SK-N-SH treated with all-trans-retinoic acid at 6 μM for 48 hours (cell line): ENCODE measurements at regions not wholly inside any gene's neighbourhood (a gene's known extent, or its start where the extent isn't known, plus 50 kb on each side); places are given as distances from the start of the nearest gene placed in this dataset.

Experiments used
- ATAC-seq: fragments of 200-7000 bp; cut with Tn5 transposase; 3 replicates; pipeline ENCODE4 v1.9.1; 2020; ENCODE audit warnings: mild to moderate bottlenecking, moderate library complexity
- ARNTL ChIP-seq: fragments of 450-650 bp; formaldehyde crosslinking; IDR thresholded peaks from 2 replicates; pipeline ENCODE4 v1.5.0; 2020; ENCODE audit warnings: low read depth, mild to moderate bottlenecking, moderate library complexity, borderline replicate concordance
- BACH2 ChIP-seq: fragments of 250-450 bp; sonication (Bioruptor Pico); IDR thresholded peaks from 2 replicates; pipeline ENCODE4 v1.9.0; 2021; ENCODE audit warnings: mild to moderate bottlenecking, borderline replicate concordance
- CREB5 ChIP-seq: fragments of 250-450 bp; sonication (Bioruptor Pico); IDR thresholded peaks from 2 replicates; pipeline ENCODE4 v1.5.1; 2020; ENCODE audit warnings: low read depth, mild to moderate bottlenecking, moderate library complexity
- CSDC2 ChIP-seq: fragments of 250-450 bp; sonication (Bioruptor Pico); IDR thresholded peaks from 2 replicates; pipeline ENCODE4 v1.5.0; 2020; ENCODE audit warnings: mild to moderate bottlenecking, moderate library complexity
- ESRRG ChIP-seq: fragments of 250-450 bp; sonication (Bioruptor Pico); IDR thresholded peaks from 2 replicates; pipeline ENCODE4 v1.6.1; 2021; ENCODE audit warnings: mild to moderate bottlenecking
- GLIS3 ChIP-seq: fragments of 250-450 bp; sonication (Bioruptor Pico); IDR thresholded peaks from 2 replicates; pipeline ENCODE4 v1.5.0; 2020; ENCODE audit warnings: mild to moderate bottlenecking, moderate library complexity
- ISL1 ChIP-seq: fragments of 250-450 bp; sonication (Bioruptor Pico); IDR thresholded peaks from 2 replicates; pipeline ENCODE4 v2.1.2; 2022; ENCODE audit warnings: mild to moderate bottlenecking, moderate library complexity
- OSR1 ChIP-seq: fragments of 250-450 bp; sonication (Bioruptor Pico); IDR thresholded peaks from 2 replicates; pipeline ENCODE4 v1.8.0; 2022; ENCODE audit warnings: moderate library complexity, mild to moderate bottlenecking, inconsistent platforms
- PATZ1 ChIP-seq: fragments of 250-450 bp; sonication (Bioruptor Pico); IDR thresholded peaks from 2 replicates; pipeline ENCODE4 v1.8.0; 2020; ENCODE audit warnings: mild to moderate bottlenecking, moderate library complexity, borderline replicate concordance
- POU6F1 ChIP-seq: fragments of 250-450 bp; sonication (Bioruptor Pico); IDR thresholded peaks from 2 replicates; pipeline ENCODE4 v1.8.0; 2021; ENCODE audit warnings: low read depth, mild to moderate bottlenecking, moderate library complexity, borderline replicate concordance
- PPARA ChIP-seq: fragments of 250-450 bp; sonication (Bioruptor Pico); IDR thresholded peaks from 2 replicates; pipeline ENCODE4 v1.5.0; 2020; ENCODE audit warnings: mild to moderate bottlenecking, borderline replicate concordance
- SNAI2 ChIP-seq: fragments of 250-450 bp; sonication (Bioruptor Pico); IDR thresholded peaks from 2 replicates; pipeline ENCODE4 v1.5.0; 2020; ENCODE audit warnings: mild to moderate bottlenecking, moderate library complexity
- TCF4 ChIP-seq: fragments of 250-450 bp; sonication (Bioruptor Pico); IDR thresholded peaks from 2 replicates; pipeline ENCODE4 v1.8.0; 2021; ENCODE audit warnings: mild to moderate bottlenecking, moderate library complexity, borderline replicate concordance
- TOX ChIP-seq: fragments of 250-450 bp; sonication (Bioruptor Pico); IDR thresholded peaks from 2 replicates; pipeline ENCODE4 v1.8.0; 2021; ENCODE audit warnings: mild to moderate bottlenecking, moderate library complexity, borderline replicate concordance
- ZC3H10 ChIP-seq: fragments of 250-450 bp; sonication (Bioruptor Pico); IDR thresholded peaks from 2 replicates; pipeline ENCODE4 v1.5.1; 2021; ENCODE audit warnings: mild to moderate bottlenecking, moderate library complexity
- ZFP3 ChIP-seq: fragments of 250-450 bp; sonication (Bioruptor Pico); IDR thresholded peaks from 2 replicates; pipeline ENCODE4 v1.5.0; 2020; ENCODE audit warnings: mild to moderate bottlenecking, moderate library complexity
- ZFP30 ChIP-seq: fragments of 450-650 bp; formaldehyde crosslinking; IDR thresholded peaks from 2 replicates; pipeline ENCODE4 v1.5.0; 2022; ENCODE audit warnings: mild to moderate bottlenecking, moderate library complexity
- ZNF565 ChIP-seq: fragments of 450-650 bp; formaldehyde crosslinking; conservative IDR thresholded peaks from 2 replicates; pipeline ENCODE4 v1.5.0; 2020; ENCODE audit warnings: low read depth, mild to moderate bottlenecking, moderate library complexity
- ZNF70 ChIP-seq: fragments of 450-650 bp; formaldehyde crosslinking; IDR thresholded peaks from 2 replicates; pipeline ENCODE4 v1.5.0; 2020; ENCODE audit warnings: mild to moderate bottlenecking, moderate library complexity
- ZNF8 ChIP-seq: fragments of 450-650 bp; formaldehyde crosslinking; IDR thresholded peaks from 2 replicates; pipeline ENCODE4 v1.5.0; 2020; ENCODE audit warnings: mild to moderate bottlenecking, moderate library complexity
- TF ChIP-seq, protein P1 (sequence below): fragments of 250-450 bp; sonication (Bioruptor Pico); IDR thresholded peaks from 2 replicates; pipeline ENCODE4 v1.5.1; 2021; ENCODE audit warnings: mild to moderate bottlenecking, moderate library complexity
- TF ChIP-seq, protein P2 (sequence below): fragments of 250-450 bp; sonication (Bioruptor Pico); IDR thresholded peaks from 2 replicates; pipeline ENCODE4 v1.5.0; 2020; ENCODE audit warnings: mild to moderate bottlenecking, moderate library complexity

- TF ChIP-seq SNAI2 (CRISPR knock-in tag): no peak
These were observed 597.2 kb downstream of the TYW1 start (continued) for GRCh38 chr7:67593794-67594193.

DNA sequence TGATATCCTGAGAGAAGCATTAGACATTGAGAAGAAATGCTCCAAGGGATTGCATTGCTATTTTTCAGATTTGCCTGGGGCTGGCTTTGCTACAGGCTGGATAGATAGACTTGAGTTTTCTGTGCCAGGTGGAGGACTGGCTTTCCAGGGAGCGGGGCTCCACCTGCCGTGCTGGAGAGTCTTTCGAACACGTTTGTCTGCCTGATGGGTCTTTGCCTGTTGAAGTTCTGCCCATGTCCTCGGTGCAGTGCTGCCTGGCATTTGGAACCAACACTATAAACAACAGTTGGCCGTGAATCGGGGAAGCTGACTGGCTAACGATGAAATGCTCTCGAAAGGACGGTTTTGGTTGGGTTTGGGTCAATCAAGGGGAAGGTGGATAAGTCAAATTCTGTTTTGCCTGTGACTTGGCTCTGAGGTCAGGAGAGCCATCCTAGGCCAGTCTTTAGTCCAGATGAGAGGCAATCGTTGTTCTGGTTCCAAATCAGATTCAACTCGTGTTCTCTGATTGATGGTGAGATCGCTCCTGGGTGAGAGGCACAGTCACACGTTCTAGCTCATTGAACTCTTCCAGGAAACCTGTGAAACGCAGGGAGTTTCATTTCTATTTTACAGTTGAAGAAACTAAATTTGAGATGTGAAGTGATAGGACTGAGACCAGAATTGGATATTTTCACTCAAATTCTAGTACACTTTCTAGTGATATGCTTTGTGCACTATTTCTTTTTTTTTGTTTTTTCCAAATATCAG is 599.0 kb downstream of the TYW1 start:
- TF ChIP-seq ZNF565 (CRISPR knock-in tag) (no peak), TCF4 (CRISPR knock-in tag) (no peak), ZNF70 (no peak), GLIS3 (CRISPR knock-in tag) (no peak), CSDC2 (CRISPR knock-in tag) (no peak), POU6F1 (no peak), ZFP3 (CRISPR knock-in tag) (no peak), BACH2 (CRISPR knock-in tag) (no peak), ISL1 (CRISPR knock-in tag) (no peak), ESRRG (no peak), TOX (CRISPR knock-in tag) (no peak), ZNF8 (no peak), CREB5 (CRISPR knock-in tag) (no peak), ARNTL (CRISPR knock-in tag) (no peak), OSR1 (no peak), PPARA (no peak), ZC3H10 (CRISPR knock-in tag) (no peak), PATZ1 (CRISPR knock-in tag) (no peak)
- TF ChIP-seq, protein P1, sequence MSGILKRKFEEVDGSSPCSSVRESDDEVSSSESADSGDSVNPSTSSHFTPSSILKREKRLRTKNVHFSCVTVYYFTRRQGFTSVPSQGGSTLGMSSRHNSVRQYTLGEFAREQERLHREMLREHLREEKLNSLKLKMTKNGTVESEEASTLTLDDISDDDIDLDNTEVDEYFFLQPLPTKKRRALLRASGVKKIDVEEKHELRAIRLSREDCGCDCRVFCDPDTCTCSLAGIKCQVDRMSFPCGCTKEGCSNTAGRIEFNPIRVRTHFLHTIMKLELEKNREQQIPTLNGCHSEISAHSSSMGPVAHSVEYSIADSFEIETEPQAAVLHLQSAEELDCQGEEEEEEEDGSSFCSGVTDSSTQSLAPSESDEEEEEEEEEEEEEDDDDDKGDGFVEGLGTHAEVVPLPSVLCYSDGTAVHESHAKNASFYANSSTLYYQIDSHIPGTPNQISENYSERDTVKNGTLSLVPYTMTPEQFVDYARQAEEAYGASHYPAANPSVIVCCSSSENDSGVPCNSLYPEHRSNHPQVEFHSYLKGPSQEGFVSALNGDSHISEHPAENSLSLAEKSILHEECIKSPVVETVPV (CRISPR knock-in tag): no peak
- TF ChIP-seq, protein P2, sequence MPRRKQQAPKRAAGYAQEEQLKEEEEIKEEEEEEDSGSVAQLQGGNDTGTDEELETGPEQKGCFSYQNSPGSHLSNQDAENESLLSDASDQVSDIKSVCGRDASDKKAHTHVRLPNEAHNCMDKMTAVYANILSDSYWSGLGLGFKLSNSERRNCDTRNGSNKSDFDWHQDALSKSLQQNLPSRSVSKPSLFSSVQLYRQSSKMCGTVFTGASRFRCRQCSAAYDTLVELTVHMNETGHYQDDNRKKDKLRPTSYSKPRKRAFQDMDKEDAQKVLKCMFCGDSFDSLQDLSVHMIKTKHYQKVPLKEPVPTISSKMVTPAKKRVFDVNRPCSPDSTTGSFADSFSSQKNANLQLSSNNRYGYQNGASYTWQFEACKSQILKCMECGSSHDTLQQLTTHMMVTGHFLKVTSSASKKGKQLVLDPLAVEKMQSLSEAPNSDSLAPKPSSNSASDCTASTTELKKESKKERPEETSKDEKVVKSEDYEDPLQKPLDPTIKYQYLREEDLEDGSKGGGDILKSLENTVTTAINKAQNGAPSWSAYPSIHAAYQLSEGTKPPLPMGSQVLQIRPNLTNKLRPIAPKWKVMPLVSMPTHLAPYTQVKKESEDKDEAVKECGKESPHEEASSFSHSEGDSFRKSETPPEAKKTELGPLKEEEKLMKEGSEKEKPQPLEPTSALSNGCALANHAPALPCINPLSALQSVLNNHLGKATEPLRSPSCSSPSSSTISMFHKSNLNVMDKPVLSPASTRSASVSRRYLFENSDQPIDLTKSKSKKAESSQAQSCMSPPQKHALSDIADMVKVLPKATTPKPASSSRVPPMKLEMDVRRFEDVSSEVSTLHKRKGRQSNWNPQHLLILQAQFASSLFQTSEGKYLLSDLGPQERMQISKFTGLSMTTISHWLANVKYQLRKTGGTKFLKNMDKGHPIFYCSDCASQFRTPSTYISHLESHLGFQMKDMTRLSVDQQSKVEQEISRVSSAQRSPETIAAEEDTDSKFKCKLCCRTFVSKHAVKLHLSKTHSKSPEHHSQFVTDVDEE: no peak
- TF ChIP-seq, all 23 proteins: peak for 0
- no peak for ATAC-seq

GRCh38 chr7:67597161-67597560 is 600.5 kb downstream of the TYW1 start:
- no peak for ATAC-seq
- TF ChIP-seq PATZ1 (CRISPR knock-in tag): no peak
- no peak for TF ChIP-seq BACH2 (CRISPR knock-in tag)
- TF ChIP-seq ZC3H10 (CRISPR knock-in tag): no peak
- no peak for TF ChIP-seq ZFP30 (CRISPR knock-in tag)
- TF ChIP-seq, all 23 proteins: peak for 0
